A673 (cell line): ENCODE measurements at regions not wholly inside any gene's neighbourhood (a gene's known extent, or its start where the extent isn't known, plus 50 kb on each side); places are given as distances from the start of the nearest gene placed in this dataset.

Source experiments
- EZH2 ChIP-seq: fragments of 200-600 bp; sonication (generic); IDR thresholded peaks from 2 replicates; pipeline ENCODE4 v1.6.1; 2017; ENCODE audit warnings: borderline replicate concordance, low read depth, mild to moderate bottlenecking, mixed read lengths, antibody characterized with exemption, low read length; ENCODE audit not compliant: poor library complexity, severe bottlenecking
- TF ChIP-seq, protein P1 (sequence below): fragments of 300-800, 200-600 bp; sonication (generic); conservative IDR thresholded peaks from 2 replicates; pipeline ENCODE4 v1.5.1; 2017; ENCODE audit warnings: low read depth, mild to moderate bottlenecking, antibody characterized with exemption, low read length, moderate library complexity, mixed read lengths

- TF ChIP-seq, protein P1, sequence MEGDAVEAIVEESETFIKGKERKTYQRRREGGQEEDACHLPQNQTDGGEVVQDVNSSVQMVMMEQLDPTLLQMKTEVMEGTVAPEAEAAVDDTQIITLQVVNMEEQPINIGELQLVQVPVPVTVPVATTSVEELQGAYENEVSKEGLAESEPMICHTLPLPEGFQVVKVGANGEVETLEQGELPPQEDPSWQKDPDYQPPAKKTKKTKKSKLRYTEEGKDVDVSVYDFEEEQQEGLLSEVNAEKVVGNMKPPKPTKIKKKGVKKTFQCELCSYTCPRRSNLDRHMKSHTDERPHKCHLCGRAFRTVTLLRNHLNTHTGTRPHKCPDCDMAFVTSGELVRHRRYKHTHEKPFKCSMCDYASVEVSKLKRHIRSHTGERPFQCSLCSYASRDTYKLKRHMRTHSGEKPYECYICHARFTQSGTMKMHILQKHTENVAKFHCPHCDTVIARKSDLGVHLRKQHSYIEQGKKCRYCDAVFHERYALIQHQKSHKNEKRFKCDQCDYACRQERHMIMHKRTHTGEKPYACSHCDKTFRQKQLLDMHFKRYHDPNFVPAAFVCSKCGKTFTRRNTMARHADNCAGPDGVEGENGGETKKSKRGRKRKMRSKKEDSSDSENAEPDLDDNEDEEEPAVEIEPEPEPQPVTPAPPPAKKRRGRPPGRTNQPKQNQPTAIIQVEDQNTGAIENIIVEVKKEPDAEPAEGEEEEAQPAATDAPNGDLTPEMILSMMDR: no peak
- TF ChIP-seq EZH2: no peak
These were observed 505.4 kb downstream of the TMEM232 start for GRCh38 chr5:110221036-110221435.
